ENCODE measurements at regions not wholly inside any gene's neighbourhood (a gene's known extent, or its start where the extent isn't known, plus 50 kb on each side); places are given as distances from the start of the nearest gene placed in this dataset.
"Not testable (repeated sequence)": the region's sequence is repeated elsewhere in the genome, so short reads cannot be mapped to it uniquely, and the experiment has no call there.

- H3K27ac Mint-ChIP-seq; H3K4me3 ChIP-seq (replicated peaks in 1 of 3; ENCODE audit: low read depth in 2 of 3, low read length in 3 of 3); H3K9me3 Mint-ChIP-seq; H3K27ac ChIP-seq (ENCODE audit: low read depth in 1 of 2, low read length in 2 of 2); H3K9ac ChIP-seq (ENCODE audit: insufficient read depth, low read length, poor library complexity, severe bottlenecking); H3K4me1 Mint-ChIP-seq; H3K27me3 ChIP-seq (ENCODE audit: control insufficient read depth in 2 of 2, insufficient read depth in 2 of 2, low read length in 2 of 2); H3K4me1 ChIP-seq (ENCODE audit: control insufficient read depth in 1 of 2, insufficient read depth in 2 of 2, low read length in 2 of 2); H3K27me3 Mint-ChIP-seq (ENCODE audit: low read depth in 3 of 3); H3K4me2 ChIP-seq (replicated peaks; ENCODE audit: extremely low read depth, low read length, poor library complexity, severe bottlenecking); H3K36me3 Mint-ChIP-seq; DNase-seq; H3K36me3 ChIP-seq (replicated peaks in 1 of 2; ENCODE audit: control insufficient read depth in 1 of 2, insufficient read depth in 2 of 2, low read length in 2 of 2); H4K20me1 ChIP-seq (ENCODE audit: insufficient read depth, low read length); H3K79me2 ChIP-seq (ENCODE audit: insufficient read depth, low read length); H2AFZ ChIP-seq (ENCODE audit: insufficient read depth, low read depth, low read length, poor library complexity, severe bottlenecking); intact Hi-C loops (cut with micrococcal nuclease); H3K4me3 Mint-ChIP-seq: not testable (repeated sequence)
- WGBS (ENCODE audit: insufficient coverage): no CpG with 5 or more reads among the region's 23 CpGs
- peaks cover 0 to 23% of the 10 kb centered on the region in 2 donors for H3K9me3 ChIP-seq (replicated peaks in 1 of 2; ENCODE audit: control insufficient read depth in 1 of 2, insufficient read depth in 1 of 2, low read length in 2 of 2)
Observed at GRCh38 chr21:9070703-9071102, 1450.7 kb upstream of the TPTE start.

GRCh38 chr21:9073010-9073409 is 1448.4 kb upstream of the TPTE start:
- H3K4me1 Mint-ChIP-seq; H3K9ac ChIP-seq (ENCODE audit: insufficient read depth, low read length, poor library complexity, severe bottlenecking); H3K36me3 ChIP-seq (replicated peaks in 1 of 2; ENCODE audit: control insufficient read depth in 1 of 2, insufficient read depth in 2 of 2, low read length in 2 of 2); H3K4me2 ChIP-seq (replicated peaks; ENCODE audit: extremely low read depth, low read length, poor library complexity, severe bottlenecking); H3K4me1 ChIP-seq (ENCODE audit: control insufficient read depth in 1 of 2, insufficient read depth in 2 of 2, low read length in 2 of 2); H3K27ac ChIP-seq (ENCODE audit: low read depth in 1 of 2, low read length in 2 of 2); H3K79me2 ChIP-seq (ENCODE audit: insufficient read depth, low read length); H4K20me1 ChIP-seq (ENCODE audit: insufficient read depth, low read length); H3K4me3 ChIP-seq (replicated peaks in 1 of 3; ENCODE audit: low read depth in 2 of 3, low read length in 3 of 3); H3K9me3 Mint-ChIP-seq; H2AFZ ChIP-seq (ENCODE audit: insufficient read depth, low read depth, low read length, poor library complexity, severe bottlenecking); DNase-seq; H3K4me3 Mint-ChIP-seq; H3K27ac Mint-ChIP-seq; intact Hi-C loops (cut with micrococcal nuclease); H3K27me3 ChIP-seq (ENCODE audit: control insufficient read depth in 2 of 2, insufficient read depth in 2 of 2, low read length in 2 of 2); H3K27me3 Mint-ChIP-seq (ENCODE audit: low read depth in 3 of 3); H3K36me3 Mint-ChIP-seq: not testable (repeated sequence)
- 82% methylated on average over 6 of the region's 22 CpGs for WGBS (ENCODE audit: insufficient coverage)
- H3K9me3 ChIP-seq (replicated peaks in 1 of 2; ENCODE audit: control insufficient read depth in 1 of 2, insufficient read depth in 1 of 2, low read length in 2 of 2): peaks cover 0 to 23% of the 10 kb centered on the region in 2 donors

GRCh38 chr21:9074772-9075171 is 1446.6 kb upstream of the TPTE start:
- H3K27me3 Mint-ChIP-seq (ENCODE audit: low read depth in 3 of 3): not testable (repeated sequence)

GRCh38 chr21:9083091-9083826 is 1438.1 kb upstream of the TPTE start:
- H3K4me1 Mint-ChIP-seq; H3K36me3 ChIP-seq (replicated peaks in 1 of 2; ENCODE audit: control insufficient read depth in 1 of 2, insufficient read depth in 2 of 2, low read length in 2 of 2); intact Hi-C loops (cut with micrococcal nuclease); H4K20me1 ChIP-seq (ENCODE audit: insufficient read depth, low read length); H3K9ac ChIP-seq (ENCODE audit: insufficient read depth, low read length, poor library complexity, severe bottlenecking); DNase-seq; H3K4me2 ChIP-seq (replicated peaks; ENCODE audit: extremely low read depth, low read length, poor library complexity, severe bottlenecking); H3K4me3 ChIP-seq (replicated peaks in 1 of 3; ENCODE audit: low read depth in 2 of 3, low read length in 3 of 3); H3K27me3 ChIP-seq (ENCODE audit: control insufficient read depth in 2 of 2, insufficient read depth in 2 of 2, low read length in 2 of 2); H3K36me3 Mint-ChIP-seq; H3K4me3 Mint-ChIP-seq; H2AFZ ChIP-seq (ENCODE audit: insufficient read depth, low read depth, low read length, poor library complexity, severe bottlenecking); H3K79me2 ChIP-seq (ENCODE audit: insufficient read depth, low read length); H3K27me3 Mint-ChIP-seq (ENCODE audit: low read depth in 3 of 3); H3K27ac Mint-ChIP-seq; H3K4me1 ChIP-seq (ENCODE audit: control insufficient read depth in 1 of 2, insufficient read depth in 2 of 2, low read length in 2 of 2); H3K27ac ChIP-seq (ENCODE audit: low read depth in 1 of 2, low read length in 2 of 2): not testable (repeated sequence)
- peaks cover 0 to 19% (median 4%) of the 10 kb centered on the region in 7 donors for H3K9me3 Mint-ChIP-seq
- H3K9me3 ChIP-seq (replicated peaks in 1 of 2; ENCODE audit: control insufficient read depth in 1 of 2, insufficient read depth in 1 of 2, low read length in 2 of 2): peaks cover 0 to 30% of the 10 kb centered on the region in 2 donors
- no CpG with 5 or more reads among the region's 37 CpGs for WGBS (ENCODE audit: insufficient coverage)

More at GRCh38 chr21:9074772-9075171, 1446.6 kb upstream of the TPTE start:
- H3K9me3 ChIP-seq (replicated peaks in 1 of 2; ENCODE audit: control insufficient read depth in 1 of 2, insufficient read depth in 1 of 2, low read length in 2 of 2): peaks cover 0 to 23% of the 10 kb centered on the region in 2 donors
- DNase-seq; H3K79me2 ChIP-seq (ENCODE audit: insufficient read depth, low read length); H3K4me3 ChIP-seq (replicated peaks in 1 of 3; ENCODE audit: low read depth in 2 of 3, low read length in 3 of 3); intact Hi-C loops (cut with micrococcal nuclease); H2AFZ ChIP-seq (ENCODE audit: insufficient read depth, low read depth, low read length, poor library complexity, severe bottlenecking); H3K27ac ChIP-seq (ENCODE audit: low read depth in 1 of 2, low read length in 2 of 2); H3K4me2 ChIP-seq (replicated peaks; ENCODE audit: extremely low read depth, low read length, poor library complexity, severe bottlenecking); H3K27me3 ChIP-seq (ENCODE audit: control insufficient read depth in 2 of 2, insufficient read depth in 2 of 2, low read length in 2 of 2); H3K36me3 Mint-ChIP-seq; H3K9ac ChIP-seq (ENCODE audit: insufficient read depth, low read length, poor library complexity, severe bottlenecking); H3K4me1 Mint-ChIP-seq; H3K4me1 ChIP-seq (ENCODE audit: control insufficient read depth in 1 of 2, insufficient read depth in 2 of 2, low read length in 2 of 2); H3K4me3 Mint-ChIP-seq; H4K20me1 ChIP-seq (ENCODE audit: insufficient read depth, low read length); H3K27ac Mint-ChIP-seq; H3K9me3 Mint-ChIP-seq; H3K36me3 ChIP-seq (replicated peaks in 1 of 2; ENCODE audit: control insufficient read depth in 1 of 2, insufficient read depth in 2 of 2, low read length in 2 of 2): not testable (repeated sequence)
- no CpG with 5 or more reads among the region's 13 CpGs for WGBS (ENCODE audit: insufficient coverage)

Data from CD14-positive monocyte (primary cell).